ENCODE measurements at regions not wholly inside any gene's neighbourhood (a gene's known extent, or its start where the extent isn't known, plus 50 kb on each side); places are given as distances from the start of the nearest gene placed in this dataset.
"Not testable (repeated sequence)": the region's sequence is repeated elsewhere in the genome, so short reads cannot be mapped to it uniquely, and the experiment has no call there.

DNA sequence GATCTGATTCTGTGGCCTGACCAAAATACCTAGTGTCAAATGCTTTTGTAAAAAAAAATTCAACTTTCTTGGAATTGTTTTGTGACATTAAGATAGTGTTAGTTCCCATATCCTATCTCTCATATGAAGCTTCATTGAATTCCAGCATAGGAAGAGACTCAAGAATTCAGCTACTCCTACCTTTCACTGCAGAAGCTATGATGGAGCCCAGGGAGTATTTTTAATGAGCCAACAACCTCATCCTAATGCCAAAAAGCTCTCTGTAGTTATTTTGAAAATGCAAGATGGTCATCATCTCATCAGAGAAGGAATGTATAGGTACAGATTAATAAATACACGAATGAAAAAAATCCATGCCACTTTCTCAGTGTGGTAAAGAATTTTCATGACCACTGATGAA, 431.2 kb upstream of the SGCG start:
- DNase-seq (ENCODE audit: low spot score) = no peak

DNA sequence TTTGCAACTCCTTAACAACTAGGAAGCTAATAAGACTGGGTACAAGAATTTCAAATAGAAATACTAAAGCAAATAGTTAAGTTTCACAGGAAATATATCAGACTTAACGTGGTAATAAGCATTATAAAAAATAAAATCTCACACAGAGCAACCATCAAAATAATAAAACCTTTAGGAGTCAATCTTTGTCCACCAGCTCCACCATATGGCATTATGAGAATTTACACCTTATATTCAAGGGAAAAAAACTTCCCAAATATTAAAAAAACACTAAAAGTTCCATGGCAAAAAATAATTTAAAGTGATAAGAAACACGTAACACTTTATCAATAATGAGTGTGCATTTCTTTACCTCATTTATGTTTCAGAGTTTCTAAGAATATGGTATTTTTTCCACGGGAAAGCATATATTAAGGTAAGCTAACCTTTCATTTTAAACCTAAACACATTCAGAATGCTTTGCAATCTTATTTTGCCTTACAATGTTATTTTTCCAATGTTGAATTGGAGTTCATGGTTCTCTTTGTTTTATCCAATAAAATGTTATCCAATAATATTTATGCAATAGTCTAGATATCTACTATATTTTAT, 423.2 kb upstream of the SGCG start:
- DNase-seq (ENCODE audit: low spot score) = peak; percentile 19

DNA sequence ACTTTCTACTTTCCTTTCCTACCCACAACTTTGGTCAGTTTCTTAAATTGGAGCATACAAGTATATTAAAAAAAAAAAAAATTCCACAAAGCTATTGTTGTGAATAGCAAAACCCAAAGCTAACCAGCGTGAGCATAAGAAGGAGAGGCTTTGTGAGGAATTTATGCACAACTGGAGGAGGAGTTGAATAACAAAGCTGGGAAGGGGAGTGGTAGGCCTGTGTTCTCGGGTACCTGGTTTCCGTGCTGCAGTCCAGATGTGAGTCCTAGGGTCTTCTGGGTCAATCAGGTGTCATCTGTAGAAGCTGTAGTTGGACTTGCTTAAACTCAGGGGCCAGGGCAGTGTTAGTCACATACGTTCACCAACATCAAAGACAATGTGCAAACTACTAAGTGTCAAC, 422.5 kb upstream of the SGCG start:
- no peak for DNase-seq (ENCODE audit: low spot score)

DNA sequence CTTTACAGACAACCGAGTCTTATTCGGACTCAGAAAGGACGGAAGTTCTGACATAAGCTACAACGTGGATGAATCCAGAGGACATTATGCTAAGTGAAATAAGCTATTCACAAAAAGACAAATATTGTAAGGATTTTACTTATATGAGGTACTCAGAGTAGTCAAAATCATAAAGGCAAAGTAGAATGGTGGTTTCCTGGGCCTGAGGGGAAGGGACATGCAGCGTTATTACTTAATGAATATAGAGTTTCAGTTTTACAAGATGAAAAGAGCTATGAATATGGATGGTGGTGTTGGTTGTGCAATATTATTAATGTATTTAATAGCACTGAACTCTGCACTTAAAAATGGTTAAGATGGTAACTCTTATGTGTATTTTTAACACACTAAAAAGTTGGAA, 419.1 kb upstream of the SGCG start:
- DNase-seq (ENCODE audit: low spot score) = no peak

DNA sequence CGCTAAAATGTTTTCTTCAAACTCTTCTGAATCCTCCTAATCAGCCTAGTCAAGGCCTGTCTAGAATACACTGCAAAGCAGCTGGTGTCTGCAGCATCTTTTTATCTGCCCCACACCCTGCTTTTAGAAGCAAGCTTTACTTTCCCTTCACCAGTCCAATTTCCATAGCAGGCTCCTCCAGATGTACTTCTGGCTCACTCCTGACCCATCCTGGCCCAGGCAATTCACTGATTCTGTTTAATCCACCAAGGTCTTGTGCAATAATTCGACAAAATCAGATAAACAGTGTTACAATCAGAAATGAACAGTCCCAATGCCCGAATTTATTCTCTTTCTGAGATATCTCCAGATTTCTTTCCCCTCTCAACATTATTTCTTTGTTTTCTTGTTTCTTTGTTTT, 415.2 kb upstream of the SGCG start:
- DNase-seq (ENCODE audit: low spot score) = no peak

DNA sequence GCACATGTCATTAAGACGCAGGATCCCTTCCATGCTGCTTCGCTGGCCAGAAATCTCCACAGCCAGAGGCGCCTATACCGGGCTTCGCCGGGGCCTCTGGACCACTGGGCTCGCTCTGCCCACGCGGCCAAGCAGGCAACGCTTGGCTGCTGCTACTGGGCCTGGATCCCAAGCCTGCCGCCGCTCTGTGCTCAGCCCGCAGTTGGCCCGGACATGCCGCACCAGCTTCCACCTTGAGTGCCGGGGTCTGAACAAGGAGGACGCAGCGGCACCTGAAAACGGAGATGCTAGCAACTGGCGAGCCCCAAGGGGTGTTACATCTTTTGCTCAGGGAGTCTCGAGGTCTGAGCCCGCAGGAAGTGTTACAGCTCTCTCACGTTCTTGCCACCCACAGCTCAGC, 409.9 kb upstream of the SGCG start:
- DNase-seq (ENCODE audit: low spot score) = no peak

DNA sequence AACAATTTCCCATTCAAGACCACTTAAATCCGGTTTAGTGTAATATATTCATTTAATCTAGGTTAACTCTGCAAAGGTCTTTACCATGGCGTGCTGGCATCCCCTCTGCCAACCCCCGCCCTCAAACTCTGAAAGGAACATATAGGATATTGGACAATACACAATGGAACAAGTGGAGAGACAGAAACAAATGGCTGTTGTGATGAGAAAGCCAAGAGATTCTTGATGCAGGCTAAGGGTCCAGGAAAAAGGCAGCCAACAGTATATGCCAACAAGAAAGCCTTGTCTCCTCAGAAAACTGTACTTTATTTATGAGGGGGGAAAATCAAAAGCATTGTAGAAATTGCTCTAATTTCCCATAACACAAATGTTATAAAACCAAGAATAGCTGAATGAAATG, 407.3 kb upstream of the SGCG start:
- DNase-seq (ENCODE audit: low spot score) = peak; percentile 68

DNA sequence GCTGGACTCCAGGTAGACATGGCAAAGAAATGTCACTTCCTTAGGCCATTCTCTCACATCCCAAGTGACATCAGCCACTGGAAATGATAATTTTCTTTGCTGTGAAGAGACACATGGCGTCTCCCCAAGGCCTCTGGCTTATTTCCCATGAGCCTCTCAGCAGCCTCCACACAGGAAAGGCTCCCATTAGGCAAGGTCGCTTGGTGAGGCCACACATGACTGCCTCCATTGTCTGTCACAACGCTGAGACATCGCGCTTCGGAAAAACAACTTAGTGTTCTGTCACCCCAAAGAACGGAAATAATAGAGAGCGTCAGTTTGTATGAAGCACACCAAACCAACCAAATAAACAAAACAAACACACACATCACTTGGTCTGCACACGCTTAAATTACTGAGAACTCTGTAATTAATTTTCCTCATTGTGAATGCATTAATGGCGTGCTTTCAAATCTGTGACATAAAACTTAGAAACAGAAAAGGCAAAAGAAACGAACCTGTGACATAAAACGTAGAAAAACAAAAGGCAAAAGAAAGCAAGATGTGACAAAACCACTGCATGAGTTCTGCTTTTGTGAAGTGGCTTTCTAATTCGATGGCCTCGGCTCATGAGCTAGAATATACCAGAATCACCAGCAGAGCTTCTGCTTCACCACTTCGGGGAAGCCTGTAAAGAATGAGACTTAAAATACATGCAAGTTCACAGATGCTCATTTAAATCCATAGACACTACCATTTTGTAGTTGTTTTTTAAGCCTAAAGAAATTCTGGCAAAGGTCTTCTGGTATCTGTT, 404.2 kb upstream of the SGCG start:
- DNase-seq (ENCODE audit: low spot score) = peak; percentile 31

DNA sequence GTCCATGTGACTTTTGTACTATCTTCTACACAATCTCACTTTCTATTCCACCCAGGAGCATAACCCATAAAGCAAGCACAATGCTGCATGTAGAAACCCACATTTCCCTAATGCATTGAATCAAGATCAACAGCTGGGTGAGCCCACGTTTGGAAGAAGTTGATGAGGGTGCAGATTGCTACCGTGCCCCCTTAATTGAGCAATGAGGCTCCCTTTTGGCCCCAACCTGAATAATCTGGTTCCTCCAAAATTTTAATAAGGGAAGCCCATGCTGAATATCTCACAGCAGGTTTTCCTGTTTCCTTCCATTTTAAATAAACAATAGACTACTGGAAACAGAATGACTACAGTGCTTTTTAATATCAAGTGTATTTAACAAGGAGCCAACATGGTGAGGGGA, 403.6 kb upstream of the SGCG start:
- DNase-seq (ENCODE audit: low spot score) = no peak

DNA sequence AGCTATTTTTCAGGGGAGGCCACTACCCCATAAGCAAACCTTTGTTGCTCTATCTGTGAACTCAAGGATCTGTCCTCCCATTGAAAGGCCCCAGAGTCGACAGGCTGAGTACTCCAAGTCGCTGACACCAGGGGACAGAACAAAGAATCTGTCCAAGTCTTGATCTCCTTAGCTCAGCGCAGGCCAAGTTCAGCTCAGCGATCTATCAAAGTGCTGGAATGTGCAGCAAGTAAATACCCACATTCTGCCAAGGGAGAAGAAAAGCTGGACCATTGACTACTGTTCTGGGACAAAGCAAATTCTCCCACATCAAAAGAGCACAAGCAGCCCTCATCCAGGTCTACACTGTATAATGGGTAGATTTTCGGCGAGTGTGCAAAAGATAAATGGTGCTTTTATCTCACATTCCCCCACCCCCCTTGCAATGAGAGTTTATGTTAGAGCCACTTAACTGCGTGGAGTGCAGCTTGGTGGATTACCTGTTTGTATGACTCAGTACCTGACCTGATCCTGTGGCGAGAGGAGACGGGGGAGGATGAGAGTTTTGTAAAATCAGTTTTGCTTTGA, 391.7 kb upstream of the SGCG start:
- DNase-seq (ENCODE audit: low spot score) = no peak

DNA sequence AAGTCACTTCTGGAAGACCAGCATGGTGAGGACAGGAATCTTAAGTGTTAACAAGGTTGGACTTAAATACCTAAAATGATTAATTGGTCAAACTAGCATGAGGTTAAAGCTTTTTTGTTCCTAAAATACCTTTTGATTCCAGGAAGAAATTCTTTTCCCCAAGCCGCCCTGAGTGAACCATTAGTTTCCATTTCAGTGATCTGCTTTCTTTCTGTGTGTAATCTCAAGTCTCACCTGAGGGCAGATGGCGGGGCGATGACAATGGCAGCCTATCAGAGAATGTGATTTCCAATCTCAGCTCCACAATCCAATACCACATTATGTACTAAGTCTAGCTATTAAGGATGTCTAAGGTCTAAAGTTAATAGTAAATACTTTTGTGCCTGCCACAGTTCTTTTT, 390.9 kb upstream of the SGCG start:
- DNase-seq (ENCODE audit: low spot score) = no peak

DNA sequence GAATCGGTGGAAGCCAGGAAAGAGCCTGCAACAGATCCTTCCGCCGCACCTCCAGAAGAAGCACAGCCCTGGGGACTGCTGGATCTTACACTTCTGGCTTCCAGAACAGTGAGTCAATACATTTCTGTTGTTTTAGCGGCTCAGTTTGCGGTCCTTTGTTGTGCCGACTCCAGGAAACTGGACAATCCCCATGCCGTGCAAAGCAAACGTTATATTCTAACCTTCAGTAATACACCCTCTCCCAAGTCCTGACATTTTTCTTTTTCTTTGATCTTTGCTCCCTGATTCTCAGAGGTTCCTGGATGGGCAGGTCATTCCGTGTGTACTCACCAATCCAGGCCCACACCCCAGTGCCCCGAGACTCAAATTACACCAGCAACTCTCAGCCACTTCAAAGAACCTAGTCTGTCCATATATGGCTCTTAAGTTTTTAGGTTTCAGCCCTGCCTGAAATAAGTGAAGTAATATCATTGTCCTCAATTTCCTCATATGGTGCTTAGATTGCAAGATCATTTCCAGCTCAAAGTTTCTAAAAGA, 387.1 kb upstream of the SGCG start:
- DNase-seq (ENCODE audit: low spot score) = no peak

DNA sequence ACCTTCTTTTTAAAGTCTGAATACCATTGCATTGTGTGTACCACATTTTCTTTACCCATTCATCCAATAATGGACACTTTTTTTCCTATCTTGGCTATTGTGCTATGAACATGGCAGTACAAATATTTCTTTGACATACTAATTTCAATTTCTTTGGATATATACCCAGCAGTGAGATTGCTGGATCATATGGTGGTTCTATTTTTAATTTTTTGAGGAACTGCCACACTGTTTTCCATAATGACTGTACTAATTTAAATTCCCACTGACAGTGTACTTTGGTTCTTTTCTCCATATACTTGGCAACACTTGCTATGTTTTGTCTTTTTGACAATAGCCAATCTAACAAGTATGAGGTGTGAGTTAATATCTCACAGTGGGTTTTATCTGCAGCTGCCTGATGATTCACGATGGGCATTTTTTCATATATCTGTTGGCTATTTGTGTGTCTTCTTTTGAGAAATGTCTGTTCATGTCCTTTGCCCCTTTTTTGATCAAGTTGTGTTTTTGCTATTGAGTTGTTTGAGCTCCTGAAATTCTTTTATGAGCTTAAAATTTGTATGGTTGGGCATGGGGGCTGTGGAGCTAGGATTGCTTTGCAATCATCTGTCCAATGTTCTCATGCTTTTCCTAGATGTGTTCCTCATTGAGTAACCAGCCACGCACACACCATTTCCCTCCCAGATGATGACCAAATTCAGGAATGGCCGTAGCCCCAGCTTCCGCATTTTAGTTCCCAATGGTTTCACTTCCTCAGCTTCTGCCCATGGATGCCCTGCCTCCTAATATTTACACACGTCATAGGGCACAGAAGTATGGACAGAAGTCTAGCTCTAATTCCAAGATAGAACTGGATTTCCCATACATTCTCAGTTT, 380.0 kb upstream of the SGCG start:
- DNase-seq (ENCODE audit: low spot score) = peak; percentile 86

DNA sequence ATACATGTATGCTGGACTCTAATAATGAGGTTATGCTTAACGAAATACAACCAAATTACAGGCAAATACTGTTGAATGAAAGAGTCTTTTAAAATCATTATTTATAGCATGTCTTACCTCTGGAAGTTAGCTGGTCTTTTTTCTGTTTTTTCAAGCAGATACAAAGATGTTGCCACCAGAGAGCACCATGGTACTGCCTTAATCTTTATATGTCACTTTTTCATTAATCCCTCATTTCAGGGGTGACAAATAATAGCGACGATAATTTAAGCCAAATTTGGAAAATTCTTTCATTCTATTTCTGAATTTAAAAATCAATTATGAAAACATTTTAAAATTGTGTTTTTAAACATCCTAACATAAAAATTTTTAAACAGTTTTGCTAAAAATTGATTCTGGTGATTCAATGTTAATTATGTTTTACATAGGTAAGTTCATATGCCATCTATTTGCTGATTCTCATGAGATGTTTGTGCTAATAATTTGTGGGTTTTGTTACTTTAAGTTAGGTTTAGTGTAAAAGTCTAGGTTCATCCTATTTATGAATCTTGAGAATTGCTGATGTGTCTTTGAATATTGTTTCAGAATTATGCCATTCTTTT, 379.3 kb upstream of the SGCG start:
- DNase-seq (ENCODE audit: low spot score) = no peak

DNA sequence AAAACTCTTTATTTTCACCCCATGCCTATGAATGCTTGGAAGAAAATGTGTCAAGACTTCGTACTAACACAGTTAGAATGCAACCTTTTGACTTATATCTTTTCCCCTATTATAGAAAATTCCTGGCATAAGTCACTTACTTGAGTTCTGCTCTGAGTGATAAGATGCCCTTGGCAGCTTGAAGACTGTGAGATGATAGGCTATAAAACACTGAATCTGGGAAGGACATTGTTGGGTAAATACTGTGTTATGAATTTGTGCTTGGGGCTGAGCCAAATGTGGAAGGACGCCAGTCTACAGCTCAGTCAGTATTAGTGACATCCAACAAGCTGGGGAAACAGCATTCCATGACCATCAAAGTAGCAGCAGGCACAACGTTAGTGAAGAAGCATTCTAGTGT, 368.0 kb upstream of the SGCG start:
- DNase-seq (ENCODE audit: low spot score) = no peak

DNA sequence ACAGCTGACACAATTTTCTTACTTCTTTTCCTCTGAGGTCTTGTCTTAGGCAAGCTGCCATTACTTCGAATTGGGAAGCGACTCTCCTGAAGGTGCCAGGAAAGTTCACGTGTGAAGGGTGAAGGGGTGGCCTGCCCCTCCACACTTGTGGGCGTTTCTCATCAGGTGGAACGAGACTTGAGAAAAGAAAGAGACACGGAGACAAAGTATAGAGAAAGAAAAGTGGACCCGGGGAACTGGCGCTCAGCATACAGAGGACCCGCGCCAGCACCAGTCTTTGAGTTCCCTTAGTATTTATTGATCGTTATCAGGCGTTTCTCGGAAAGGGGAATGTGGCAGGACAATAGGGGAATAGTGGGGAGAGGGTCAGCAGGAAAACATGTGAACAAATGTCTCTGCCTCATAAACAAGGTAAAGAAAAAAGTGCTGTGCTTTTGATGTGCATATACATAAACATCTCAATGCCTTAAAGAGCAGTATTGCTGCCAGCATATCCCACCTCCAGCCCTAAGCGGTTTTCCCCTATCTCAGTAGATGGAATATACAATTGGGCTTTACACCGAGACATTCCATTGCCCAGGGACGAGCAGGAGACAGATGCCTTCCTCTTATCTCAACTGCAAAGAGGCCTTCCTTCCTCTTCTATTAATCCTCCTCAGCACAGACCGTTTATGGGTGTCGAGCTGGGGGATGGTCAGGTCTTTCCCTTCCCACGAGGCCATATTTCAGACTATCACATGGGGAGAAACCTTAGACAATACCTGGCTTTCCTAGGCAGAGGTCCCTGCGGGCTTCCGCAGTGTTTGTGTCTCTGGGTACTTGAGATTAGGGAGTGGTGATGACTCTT, 367.0 kb upstream of the SGCG start:
- not testable (repeated sequence) for DNase-seq (ENCODE audit: low spot score)

DNA sequence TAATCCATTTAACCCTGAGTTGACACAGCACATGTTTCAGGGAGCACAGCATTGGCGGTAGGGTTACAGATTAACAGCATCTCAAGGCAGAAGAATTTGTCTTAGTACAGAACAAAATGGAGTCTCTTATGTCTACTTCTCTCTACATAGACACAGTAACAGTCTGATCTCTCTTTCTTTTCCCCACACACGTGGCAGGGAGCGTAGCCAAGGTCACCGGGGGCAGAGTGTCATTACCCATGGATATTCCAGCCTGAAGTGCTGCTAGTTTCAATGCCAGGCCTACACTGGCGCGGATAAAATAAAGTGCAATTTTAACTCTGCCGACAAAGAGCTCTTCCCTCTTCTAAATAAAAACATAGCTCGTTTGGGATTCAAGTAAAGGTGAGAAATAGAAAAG, 366.3 kb upstream of the SGCG start:
- not testable (repeated sequence) for DNase-seq (ENCODE audit: low spot score)

DNA sequence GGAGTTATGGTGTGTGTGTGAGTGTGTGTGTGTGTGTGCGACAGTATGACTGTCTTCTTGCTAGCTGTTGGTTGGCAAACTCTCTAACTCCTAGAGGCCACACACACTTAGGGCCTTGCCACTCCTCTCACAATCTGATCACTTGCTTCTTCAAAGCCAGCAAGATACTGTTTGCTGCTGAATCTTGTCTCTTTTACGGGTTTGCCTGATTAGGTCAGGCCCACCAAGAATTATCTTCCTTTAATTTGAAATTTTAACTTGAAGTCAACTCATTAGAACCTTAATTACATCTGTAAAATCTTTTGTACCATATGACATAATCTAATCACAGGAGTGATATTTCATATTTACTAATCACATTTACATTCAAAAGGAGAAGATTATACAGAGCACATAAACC, 359.2 kb upstream of the SGCG start:
- DNase-seq (ENCODE audit: low spot score) = no peak

DNA sequence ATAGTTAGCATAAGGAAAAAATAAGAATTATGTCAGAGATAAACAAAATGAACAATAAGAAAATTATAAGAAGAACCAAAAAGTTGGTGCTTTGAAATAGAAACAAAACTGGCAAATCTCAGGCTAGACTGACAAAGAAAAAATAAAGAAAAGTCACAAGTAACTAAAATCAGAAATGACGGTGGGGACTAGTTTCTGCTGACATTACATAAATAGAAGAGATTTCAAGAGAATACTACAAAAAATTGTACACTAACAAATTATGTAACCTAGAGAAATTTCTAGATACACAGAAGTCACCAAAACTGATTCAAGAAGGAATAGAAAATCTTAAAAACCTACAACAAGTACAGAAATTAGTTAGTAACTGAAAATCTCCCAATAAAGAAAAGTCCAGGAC, 355.6 kb upstream of the SGCG start:
- DNase-seq (ENCODE audit: low spot score) = no peak

DNA sequence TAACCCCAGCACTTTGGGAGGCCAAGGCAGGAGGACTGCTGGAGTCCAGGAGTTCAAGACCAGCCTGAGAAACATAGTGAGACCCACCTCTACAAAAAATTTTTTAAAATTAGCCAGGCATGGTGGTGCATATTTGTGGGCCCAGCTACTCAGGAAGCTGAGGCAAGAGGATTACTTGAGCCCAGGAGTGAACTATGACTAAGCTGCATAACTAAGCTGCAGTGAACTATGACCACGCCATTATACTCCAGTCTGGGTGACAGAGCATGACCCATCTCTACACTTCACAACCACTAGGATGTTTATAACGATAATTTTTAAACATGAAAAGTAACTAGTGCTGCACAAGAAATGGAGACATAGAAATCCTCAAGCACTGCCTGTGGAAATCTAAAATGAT, 352.7 kb upstream of the SGCG start:
- no peak for DNase-seq (ENCODE audit: low spot score)

DNA sequence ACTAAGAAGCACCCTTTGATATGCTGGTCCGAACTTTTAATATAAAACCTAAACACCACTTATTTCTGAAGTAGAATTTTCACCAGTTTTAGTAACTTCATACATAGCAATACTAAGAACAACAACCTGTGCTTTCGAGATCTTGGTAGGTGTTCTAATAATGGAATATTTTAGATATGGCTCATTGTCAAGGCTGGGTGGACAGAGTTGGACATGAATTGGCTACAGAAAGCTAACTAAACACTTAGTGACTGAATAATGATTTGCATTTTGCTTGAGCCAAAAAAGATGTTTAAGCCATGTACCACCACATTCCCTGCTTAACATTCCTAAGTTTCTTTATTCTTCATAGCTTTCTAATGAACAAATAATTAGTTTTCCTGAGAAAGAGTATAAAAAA, 344.3 kb upstream of the SGCG start:
- DNase-seq (ENCODE audit: low spot score) = no peak

Measured in pons (tissue), 1 donor.